K562 (cell line): ENCODE measurements at regions not wholly inside any gene's neighbourhood (a gene's known extent, or its start where the extent isn't known, plus 50 kb on each side); places are given as distances from the start of the nearest gene placed in this dataset.

Experiments
- CCNT2 ChIP-seq: IDR thresholded peaks from 2 replicates; pipeline ENCODE4 v1.6.1; 2011; ENCODE audit warnings: borderline replicate concordance, low read depth, mild to moderate bottlenecking, moderate library complexity, mixed read lengths, low read length; ENCODE audit not compliant: insufficient read length; ENCODE audit errors: extremely low read depth
- DMBX1 ChIP-seq: fragments of 250-450 bp; sonication (Bioruptor Pico); IDR thresholded peaks from 2 replicates; pipeline ENCODE4 v1.8.0; 2022; ENCODE audit warnings: inconsistent platforms, mild to moderate bottlenecking, moderate library complexity, borderline replicate concordance
- E2F3 ChIP-seq: fragments of 250-450 bp; sonication (Bioruptor Pico); IDR thresholded peaks from 2 replicates; pipeline ENCODE4 v1.4.0; 2020; ENCODE audit warnings: mild to moderate bottlenecking
- EP300 ChIP-seq: IDR thresholded peaks from 2 replicates; pipeline ENCODE4 v1.6.1; 2012; ENCODE audit warnings: low read length, improper control_type of control experiment
- EWSR1 ChIP-seq: fragments of 450-650 bp; IDR thresholded peaks from 2 replicates; pipeline ENCODE4 v1.6.1; 2018; ENCODE audit warnings: borderline replicate concordance, mild to moderate bottlenecking, low read depth, moderate library complexity; ENCODE audit not compliant: partially characterized antibody
- NELFE ChIP-seq: IDR thresholded peaks from 2 replicates; pipeline ENCODE4 v1.6.1; 2011; ENCODE audit warnings: mild to moderate bottlenecking; ENCODE audit not compliant: insufficient read depth, insufficient read length
- ZBTB17 ChIP-seq: fragments of 450-650 bp; formaldehyde crosslinking; IDR thresholded peaks from 2 replicates; pipeline ENCODE4 v1.4.0; 2020; ENCODE audit warnings: mild to moderate bottlenecking
- ZKSCAN3 ChIP-seq: fragments of 250-450 bp; sonication (Bioruptor Pico); IDR thresholded peaks from 2 replicates; pipeline ENCODE4 v1.4.0; 2020
- ZNF445 ChIP-seq: fragments of 250-450 bp; sonication (Bioruptor Pico); IDR thresholded peaks from 2 replicates; pipeline ENCODE4 v1.4.0; 2020; ENCODE audit warnings: low read depth, mild to moderate bottlenecking, moderate library complexity
- TF ChIP-seq, protein P1 (sequence below): fragments of 200-600 bp; sonication (generic); IDR thresholded peaks from one replicate; pipeline ENCODE4 v1.6.1; 2012; ENCODE audit warnings: mild to moderate bottlenecking, low read depth, low read length, inconsistent platforms
- TF ChIP-seq, protein P2 (sequence below), 2 experiments: IDR thresholded peaks; 2 replicates each; pipeline ENCODE4 v1.6.1; 2011; ENCODE audit warnings: borderline replicate concordance in 1 of 2, control low read depth in 1 of 2, low read depth in 1 of 2, low read length in 1 of 2, mild to moderate bottlenecking in 1 of 2, mixed read lengths in 1 of 2, moderate library complexity in 1 of 2; ENCODE audit not compliant: insufficient read depth in 1 of 2, insufficient read length in 1 of 2, poor library complexity in 1 of 2, severe bottlenecking in 1 of 2; ENCODE audit errors: extremely low read depth in 1 of 2

DNA sequence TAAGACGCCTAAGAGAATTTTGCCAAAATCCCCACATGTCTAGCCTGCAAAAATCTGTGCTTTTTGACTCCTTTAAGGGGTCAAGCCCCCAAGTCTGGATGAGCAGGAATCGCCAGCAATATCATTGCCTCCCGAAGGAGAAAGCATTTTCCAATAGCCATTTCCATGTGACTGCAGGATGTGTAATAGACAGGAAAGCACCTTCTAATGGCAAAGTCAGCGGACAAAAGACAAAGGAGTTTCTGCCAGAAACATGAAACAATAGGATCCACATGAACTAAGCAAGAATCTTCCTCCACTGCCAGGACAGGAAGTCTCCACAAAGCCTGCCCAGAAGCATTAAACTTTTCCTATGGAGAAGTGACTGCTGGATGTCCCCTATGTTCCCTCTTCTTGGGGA lies 177.1 kb upstream of the PCSK5 start (continued):
- TF ChIP-seq, protein P1, sequence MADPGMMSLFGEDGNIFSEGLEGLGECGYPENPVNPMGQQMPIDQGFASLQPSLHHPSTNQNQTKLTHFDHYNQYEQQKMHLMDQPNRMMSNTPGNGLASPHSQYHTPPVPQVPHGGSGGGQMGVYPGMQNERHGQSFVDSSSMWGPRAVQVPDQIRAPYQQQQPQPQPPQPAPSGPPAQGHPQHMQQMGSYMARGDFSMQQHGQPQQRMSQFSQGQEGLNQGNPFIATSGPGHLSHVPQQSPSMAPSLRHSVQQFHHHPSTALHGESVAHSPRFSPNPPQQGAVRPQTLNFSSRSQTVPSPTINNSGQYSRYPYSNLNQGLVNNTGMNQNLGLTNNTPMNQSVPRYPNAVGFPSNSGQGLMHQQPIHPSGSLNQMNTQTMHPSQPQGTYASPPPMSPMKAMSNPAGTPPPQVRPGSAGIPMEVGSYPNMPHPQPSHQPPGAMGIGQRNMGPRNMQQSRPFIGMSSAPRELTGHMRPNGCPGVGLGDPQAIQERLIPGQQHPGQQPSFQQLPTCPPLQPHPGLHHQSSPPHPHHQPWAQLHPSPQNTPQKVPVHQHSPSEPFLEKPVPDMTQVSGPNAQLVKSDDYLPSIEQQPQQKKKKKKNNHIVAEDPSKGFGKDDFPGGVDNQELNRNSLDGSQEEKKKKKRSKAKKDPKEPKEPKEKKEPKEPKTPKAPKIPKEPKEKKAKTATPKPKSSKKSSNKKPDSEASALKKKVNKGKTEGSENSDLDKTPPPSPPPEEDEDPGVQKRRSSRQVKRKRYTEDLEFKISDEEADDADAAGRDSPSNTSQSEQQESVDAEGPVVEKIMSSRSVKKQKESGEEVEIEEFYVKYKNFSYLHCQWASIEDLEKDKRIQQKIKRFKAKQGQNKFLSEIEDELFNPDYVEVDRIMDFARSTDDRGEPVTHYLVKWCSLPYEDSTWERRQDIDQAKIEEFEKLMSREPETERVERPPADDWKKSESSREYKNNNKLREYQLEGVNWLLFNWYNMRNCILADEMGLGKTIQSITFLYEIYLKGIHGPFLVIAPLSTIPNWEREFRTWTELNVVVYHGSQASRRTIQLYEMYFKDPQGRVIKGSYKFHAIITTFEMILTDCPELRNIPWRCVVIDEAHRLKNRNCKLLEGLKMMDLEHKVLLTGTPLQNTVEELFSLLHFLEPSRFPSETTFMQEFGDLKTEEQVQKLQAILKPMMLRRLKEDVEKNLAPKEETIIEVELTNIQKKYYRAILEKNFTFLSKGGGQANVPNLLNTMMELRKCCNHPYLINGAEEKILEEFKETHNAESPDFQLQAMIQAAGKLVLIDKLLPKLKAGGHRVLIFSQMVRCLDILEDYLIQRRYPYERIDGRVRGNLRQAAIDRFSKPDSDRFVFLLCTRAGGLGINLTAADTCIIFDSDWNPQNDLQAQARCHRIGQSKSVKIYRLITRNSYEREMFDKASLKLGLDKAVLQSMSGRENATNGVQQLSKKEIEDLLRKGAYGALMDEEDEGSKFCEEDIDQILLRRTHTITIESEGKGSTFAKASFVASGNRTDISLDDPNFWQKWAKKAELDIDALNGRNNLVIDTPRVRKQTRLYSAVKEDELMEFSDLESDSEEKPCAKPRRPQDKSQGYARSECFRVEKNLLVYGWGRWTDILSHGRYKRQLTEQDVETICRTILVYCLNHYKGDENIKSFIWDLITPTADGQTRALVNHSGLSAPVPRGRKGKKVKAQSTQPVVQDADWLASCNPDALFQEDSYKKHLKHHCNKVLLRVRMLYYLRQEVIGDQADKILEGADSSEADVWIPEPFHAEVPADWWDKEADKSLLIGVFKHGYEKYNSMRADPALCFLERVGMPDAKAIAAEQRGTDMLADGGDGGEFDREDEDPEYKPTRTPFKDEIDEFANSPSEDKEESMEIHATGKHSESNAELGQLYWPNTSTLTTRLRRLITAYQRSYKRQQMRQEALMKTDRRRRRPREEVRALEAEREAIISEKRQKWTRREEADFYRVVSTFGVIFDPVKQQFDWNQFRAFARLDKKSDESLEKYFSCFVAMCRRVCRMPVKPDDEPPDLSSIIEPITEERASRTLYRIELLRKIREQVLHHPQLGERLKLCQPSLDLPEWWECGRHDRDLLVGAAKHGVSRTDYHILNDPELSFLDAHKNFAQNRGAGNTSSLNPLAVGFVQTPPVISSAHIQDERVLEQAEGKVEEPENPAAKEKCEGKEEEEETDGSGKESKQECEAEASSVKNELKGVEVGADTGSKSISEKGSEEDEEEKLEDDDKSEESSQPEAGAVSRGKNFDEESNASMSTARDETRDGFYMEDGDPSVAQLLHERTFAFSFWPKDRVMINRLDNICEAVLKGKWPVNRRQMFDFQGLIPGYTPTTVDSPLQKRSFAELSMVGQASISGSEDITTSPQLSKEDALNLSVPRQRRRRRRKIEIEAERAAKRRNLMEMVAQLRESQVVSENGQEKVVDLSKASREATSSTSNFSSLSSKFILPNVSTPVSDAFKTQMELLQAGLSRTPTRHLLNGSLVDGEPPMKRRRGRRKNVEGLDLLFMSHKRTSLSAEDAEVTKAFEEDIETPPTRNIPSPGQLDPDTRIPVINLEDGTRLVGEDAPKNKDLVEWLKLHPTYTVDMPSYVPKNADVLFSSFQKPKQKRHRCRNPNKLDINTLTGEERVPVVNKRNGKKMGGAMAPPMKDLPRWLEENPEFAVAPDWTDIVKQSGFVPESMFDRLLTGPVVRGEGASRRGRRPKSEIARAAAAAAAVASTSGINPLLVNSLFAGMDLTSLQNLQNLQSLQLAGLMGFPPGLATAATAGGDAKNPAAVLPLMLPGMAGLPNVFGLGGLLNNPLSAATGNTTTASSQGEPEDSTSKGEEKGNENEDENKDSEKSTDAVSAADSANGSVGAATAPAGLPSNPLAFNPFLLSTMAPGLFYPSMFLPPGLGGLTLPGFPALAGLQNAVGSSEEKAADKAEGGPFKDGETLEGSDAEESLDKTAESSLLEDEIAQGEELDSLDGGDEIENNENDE, result no peak
- no peak for TF ChIP-seq EWSR1
- TF ChIP-seq E2F3, result no peak
- no peak for TF ChIP-seq EP300
- no peak for TF ChIP-seq ZBTB17 (CRISPR knock-in tag)
- no peak for TF ChIP-seq ZNF445 (CRISPR knock-in tag)
- TF ChIP-seq, protein P2, sequence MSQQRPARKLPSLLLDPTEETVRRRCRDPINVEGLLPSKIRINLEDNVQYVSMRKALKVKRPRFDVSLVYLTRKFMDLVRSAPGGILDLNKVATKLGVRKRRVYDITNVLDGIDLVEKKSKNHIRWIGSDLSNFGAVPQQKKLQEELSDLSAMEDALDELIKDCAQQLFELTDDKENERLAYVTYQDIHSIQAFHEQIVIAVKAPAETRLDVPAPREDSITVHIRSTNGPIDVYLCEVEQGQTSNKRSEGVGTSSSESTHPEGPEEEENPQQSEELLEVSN (IDR thresholded peaks at IDR 0.05; ENCODE audit: borderline replicate concordance in 1 of 2, extremely low read depth in 1 of 2, insufficient read depth in 1 of 2, insufficient read length in 1 of 2, low read depth in 1 of 2, low read length in 1 of 2, poor library complexity in 1 of 2, severe bottlenecking in 1 of 2), result no peak
- TF ChIP-seq CCNT2, result no peak
- no peak for TF ChIP-seq ZKSCAN3 (CRISPR knock-in tag)
- TF ChIP-seq NELFE, result no peak
- TF ChIP-seq DMBX1 (CRISPR knock-in tag), result no peak
